RPMI7951 (cell line): ENCODE measurements at regions not wholly inside any gene's neighbourhood (a gene's known extent, or its start where the extent isn't known, plus 50 kb on each side); places are given as distances from the start of the nearest gene placed in this dataset.
"Not testable (repeated sequence)": the region's sequence is repeated elsewhere in the genome, so short reads cannot be mapped to it uniquely, and the experiment has no call there.

Experiments
- DNase-seq: peaks from one replicate; pipeline ENCODE4 v3.0.0-alpha.2; 2012; ENCODE audit warnings: low read depth

GRCh38 chr4:162841753-162842152, 324.9 kb downstream of the NAF1 start:
- DNase-seq, result no peak

- no peak for DNase-seq
Observed at GRCh38 chr4:162839814-162840213, 326.9 kb downstream of the NAF1 start.

- DNase-seq, result no peak
Observed at GRCh38 chr4:162838671-162839070, 328.0 kb downstream of the NAF1 start.

- DNase-seq, result no peak
Observed at GRCh38 chr4:162837679-162838078, 329.0 kb downstream of the NAF1 start.

- DNase-seq, result no peak
Observed at GRCh38 chr4:162837241-162837640, 329.4 kb downstream of the NAF1 start.

- DNase-seq, result no peak
Observed at GRCh38 chr4:162836773-162837172, 329.9 kb downstream of the NAF1 start.

GRCh38 chr4:162836258-162836657, 330.4 kb downstream of the NAF1 start:
- DNase-seq, result not testable (repeated sequence)

- no peak for DNase-seq
Observed at GRCh38 chr4:162830899-162831298, 335.8 kb downstream of the NAF1 start.

- DNase-seq, result not testable (repeated sequence)
Observed at GRCh38 chr4:162817374-162817773, 349.3 kb downstream of the NAF1 start.

GRCh38 chr4:162804351-162804924, 362.3 kb downstream of the NAF1 start:
- no peak for DNase-seq

GRCh38 chr4:162803378-162803777, 363.3 kb downstream of the NAF1 start:
- DNase-seq, result no peak

- no peak for DNase-seq
Observed at GRCh38 chr4:162797108-162797507, 369.6 kb downstream of the NAF1 start.

GRCh38 chr4:162793571-162793970, 373.1 kb downstream of the NAF1 start:
- DNase-seq, result no peak

GRCh38 chr4:162793004-162793403, 373.7 kb downstream of the NAF1 start:
- DNase-seq, result no peak

- DNase-seq, result no peak
Observed at GRCh38 chr4:162791226-162791625, 375.5 kb downstream of the NAF1 start.

- no peak for DNase-seq
Observed at GRCh38 chr4:162787120-162787519, 379.6 kb downstream of the NAF1 start.

- no peak for DNase-seq
Observed at GRCh38 chr4:162782778-162783525, 383.7 kb downstream of the NAF1 start.

GRCh38 chr4:162782096-162782777, 384.5 kb downstream of the NAF1 start:
- no peak for DNase-seq

GRCh38 chr4:162770761-162771490, 395.8 kb downstream of the NAF1 start:
- DNase-seq, result no peak

GRCh38 chr4:162767083-162767482, 399.6 kb downstream of the NAF1 start:
- no peak for DNase-seq

GRCh38 chr4:162761965-162762364, 404.7 kb downstream of the NAF1 start:
- no peak for DNase-seq

GRCh38 chr4:162740228-162740627, 426.5 kb downstream of the NAF1 start:
- DNase-seq, result not testable (repeated sequence)
